H9 (cell line): ENCODE measurements at regions not wholly inside any gene's neighbourhood (a gene's known extent, or its start where the extent isn't known, plus 50 kb on each side); places are given as distances from the start of the nearest gene placed in this dataset.

Experiments used
- DNase-seq: peaks from one replicate; pipeline ENCODE4 v3.0.0-alpha.2; 2017
- H2AFZ ChIP-seq: one replicate; pipeline ENCODE4 v1.6.1; 2013; ENCODE audit warnings: mild to moderate bottlenecking, low read length, control low read depth, moderate library complexity
- H2AK5ac ChIP-seq: 2 replicates; pipeline ENCODE4 v1.6.1; 2013; ENCODE audit warnings: low read length, control low read depth, mixed read lengths; ENCODE audit not compliant: insufficient read length
- H2BK120ac ChIP-seq: one replicate; pipeline ENCODE4 v1.6.1; 2013; ENCODE audit warnings: low read depth, mild to moderate bottlenecking, low read length, control low read depth, inconsistent platforms; ENCODE audit not compliant: poor library complexity, severe bottlenecking
- H2BK12ac ChIP-seq: 2 replicates; pipeline ENCODE4 v1.6.1; 2013; ENCODE audit warnings: low read length, control low read depth, mixed read lengths, low read depth; ENCODE audit not compliant: insufficient read length
- H2BK15ac ChIP-seq: 2 replicates; pipeline ENCODE4 v1.6.1; 2013; ENCODE audit warnings: low read depth, low read length, control low read depth
- H2BK20ac ChIP-seq: one replicate; pipeline ENCODE4 v1.6.1; 2013; ENCODE audit warnings: low read depth, mild to moderate bottlenecking, low read length, control low read depth, inconsistent platforms; ENCODE audit not compliant: poor library complexity, severe bottlenecking
- H2BK5ac ChIP-seq: 2 replicates; pipeline ENCODE4 v1.6.1; 2013; ENCODE audit warnings: low read length, control low read depth, mixed read lengths; ENCODE audit not compliant: insufficient read length
- H3K14ac ChIP-seq: 2 replicates; pipeline ENCODE4 v1.6.1; 2013; ENCODE audit warnings: low read length, control low read depth; ENCODE audit not compliant: insufficient read depth
- H3K18ac ChIP-seq: 2 replicates; pipeline ENCODE4 v1.6.1; 2013; ENCODE audit warnings: low read depth, mild to moderate bottlenecking, mixed read lengths, low read length, control low read depth; ENCODE audit not compliant: insufficient read length
- H3K23ac ChIP-seq: 2 replicates; pipeline ENCODE4 v1.6.1; 2013; ENCODE audit warnings: low read length, control low read depth, mixed read lengths, low read depth; ENCODE audit not compliant: insufficient read length
- H3K23me2 ChIP-seq: 2 replicates; pipeline ENCODE4 v1.6.1; 2013; ENCODE audit warnings: low read depth, mild to moderate bottlenecking, mixed read lengths, low read length, control low read depth; ENCODE audit not compliant: insufficient read length, poor library complexity, severe bottlenecking
- H3K27ac ChIP-seq: 2 replicates; pipeline ENCODE4 v1.5.1; 2013; ENCODE audit warnings: low read length, control low read depth, mixed read lengths, low read depth; ENCODE audit not compliant: insufficient read length
- H3K27me3 ChIP-seq: 2 replicates; pipeline ENCODE4 v1.6.1; 2013; ENCODE audit warnings: low read length, control low read depth, inconsistent platforms; ENCODE audit not compliant: insufficient read depth
- H3K4ac ChIP-seq: 2 replicates; pipeline ENCODE4 v1.6.1; 2013; ENCODE audit warnings: low read depth, mild to moderate bottlenecking, control low read depth, inconsistent platforms, low read length, moderate library complexity
- H3K4me1 ChIP-seq: 2 replicates; pipeline ENCODE4 v1.6.1; 2013; ENCODE audit warnings: low read length, control low read depth, inconsistent platforms; ENCODE audit not compliant: insufficient read depth
- H3K4me2 ChIP-seq: 2 replicates; pipeline ENCODE4 v1.6.1; 2013; ENCODE audit warnings: low read length, control low read depth, mixed read lengths; ENCODE audit not compliant: insufficient read length, insufficient read depth
- H3K56ac ChIP-seq: 2 replicates; pipeline ENCODE4 v1.6.1; 2013; ENCODE audit warnings: low read depth, mild to moderate bottlenecking, mixed read lengths, low read length, control low read depth; ENCODE audit not compliant: insufficient read length
- H3K79me1 ChIP-seq: 2 replicates; pipeline ENCODE4 v1.6.1; 2013; ENCODE audit warnings: low read depth, mild to moderate bottlenecking, moderate library complexity, low read length, control low read depth, inconsistent platforms; ENCODE audit not compliant: insufficient read depth, poor library complexity, severe bottlenecking
- H3K79me2 ChIP-seq: 2 replicates; pipeline ENCODE4 v1.6.1; 2013; ENCODE audit warnings: low read length, control low read depth, inconsistent platforms; ENCODE audit not compliant: insufficient read depth
- H3K9ac ChIP-seq: 2 replicates; pipeline ENCODE4 v1.6.1; 2013; ENCODE audit warnings: low read length, control low read depth, mixed read lengths; ENCODE audit not compliant: insufficient read length; ENCODE audit errors: extremely low read depth
- H3K9me3 ChIP-seq: one replicate; pipeline ENCODE4 v1.6.1; 2013; ENCODE audit warnings: low read depth, low read length, inconsistent platforms; ENCODE audit not compliant: control insufficient read depth
- H3T11ph ChIP-seq: one replicate; pipeline ENCODE4 v1.6.1; 2013; ENCODE audit warnings: mild to moderate bottlenecking, low read length, control low read depth, inconsistent platforms
- H4K20me1 ChIP-seq: one replicate; pipeline ENCODE4 v1.6.1; 2013; ENCODE audit not compliant: control insufficient read depth, insufficient read length, insufficient read depth
- H4K5ac ChIP-seq: 2 replicates; pipeline ENCODE4 v1.6.1; 2013; ENCODE audit warnings: low read depth, mild to moderate bottlenecking, mixed read lengths, low read length, control low read depth; ENCODE audit not compliant: insufficient read length
- H4K8ac ChIP-seq: replicated peaks from 2 replicates; pipeline ENCODE4 v1.6.1; 2013; ENCODE audit warnings: low read length, control low read depth, mixed read lengths, low read depth; ENCODE audit not compliant: insufficient read length
- H4K91ac ChIP-seq: 2 replicates; pipeline ENCODE4 v1.6.1; 2013; ENCODE audit warnings: low read depth, mild to moderate bottlenecking, moderate library complexity, mixed read lengths, low read length, control low read depth; ENCODE audit not compliant: insufficient read length
- H3K27ac Mint-ChIP-seq, 3 experiments: 2 replicates in 2 of 3; 3 replicates in 1 of 3; pipeline ENCODE4 v1.8.0; 2020 to 2021; ENCODE audit warnings: mixed read lengths in 3 of 3, mild to moderate bottlenecking in 1 of 3, moderate library complexity in 1 of 3
- H3K27me3 Mint-ChIP-seq: 2 replicates; pipeline ENCODE4 v1.8.0; 2021; ENCODE audit warnings: low read depth, mild to moderate bottlenecking, moderate library complexity, mixed read lengths
- H3K36me3 Mint-ChIP-seq, 3 experiments: 2 replicates in 2 of 3; 3 replicates in 1 of 3; pipeline ENCODE4 v1.8.0; 2020 to 2021; ENCODE audit warnings: low read depth in 3 of 3, mixed read lengths in 3 of 3; ENCODE audit not compliant: insufficient read depth in 1 of 3
- H3K4me1 Mint-ChIP-seq, 2 experiments: 2 replicates each; pipeline ENCODE4 v1.8.0; 2020; ENCODE audit warnings: mixed read lengths in 2 of 2
- H3K4me3 Mint-ChIP-seq, 2 experiments: 2 replicates in 1 of 2; 3 replicates in 1 of 2; pipeline ENCODE4 v1.8.0; 2020 to 2021; ENCODE audit warnings: mild to moderate bottlenecking in 2 of 2, mixed read lengths in 2 of 2, moderate library complexity in 1 of 2
- H3K9me3 Mint-ChIP-seq, 2 experiments: 2 replicates in 1 of 2; 3 replicates in 1 of 2; pipeline ENCODE4 v1.8.0; 2020; ENCODE audit warnings: mild to moderate bottlenecking in 2 of 2, mixed read lengths in 2 of 2, moderate library complexity in 1 of 2
- CTCF ChIP-seq: fragments of 200-600 bp; sonication (generic); conservative IDR thresholded peaks from 3 replicates; pipeline ENCODE4 v1.8.0; 2021; ENCODE audit warnings: antibody characterized with exemption, mild to moderate bottlenecking
- WGBS: extraction: QIAGEN DNeasy Blood & Tissue Kit; methylation state at CpG from one replicate; pipeline ENCODE4 v1.1.7; 2013; ENCODE audit warnings: missing lambda C conversion rate, low lambda C conversion rate, mixed read lengths; ENCODE audit not compliant: insufficient read length; ENCODE audit errors: extremely low coverage; 5-methylcytosine and 5-hydroxymethylcytosine counted together

GRCh38 chr7:54345746-54346145 is 196.4 kb upstream of the VSTM2A start:
- Mint-ChIP-seq H3K4me1 (0 out of 4 replicates have a peak, but pooled peaks cover 0 to 2% of the 10 kb centered on the region in 2 experiments), H3K27ac (no peak overlapping the region), H3K4me3 (no peak overlapping the region), H3K36me3 (no peaks in the 10 kb centered on the region; a peak in 1 of 7 replicates), H3K9me3 (no peaks in the 10 kb centered on the region), H3K27me3 (no peaks in the 10 kb centered on the region)
- no peak overlapping the region for H3K9ac ChIP-seq
- H3K79me2 ChIP-seq: no peaks in the 10 kb centered on the region
- no peak overlapping the region for H3K4ac ChIP-seq
- H3K27me3 ChIP-seq: no peaks in the 10 kb centered on the region
- H3T11ph ChIP-seq: no peak overlapping the region
- WGBS: no CpG with 5 or more reads among the region's 1 CpG
- peak overlapping the region; percentile 30 for H3K18ac ChIP-seq
- H2BK20ac ChIP-seq: no peak overlapping the region
- H3K4me2 ChIP-seq: no peak overlapping the region
- DNase-seq: no peak
- H2BK15ac ChIP-seq: no peak overlapping the region
- no peaks in the 10 kb centered on the region for H3K4me1 ChIP-seq
- H2BK12ac ChIP-seq: no peak overlapping the region
- H4K91ac ChIP-seq: no peak overlapping the region
- no peak overlapping the region for H3K14ac ChIP-seq
- H4K20me1 ChIP-seq: no peaks in the 10 kb centered on the region
- H3K56ac ChIP-seq: no peak overlapping the region
- no peaks in the 10 kb centered on the region for H3K79me1 ChIP-seq
- peaks cover 2% of the 10 kb centered on the region for H3K23me2 ChIP-seq
- no peak overlapping the region for H2AK5ac ChIP-seq
- H3K27ac ChIP-seq: no peak overlapping the region
- H4K5ac ChIP-seq: no peak overlapping the region
- H3K23ac ChIP-seq: no peak overlapping the region
- no peaks in the 10 kb centered on the region for H3K9me3 ChIP-seq
- H4K8ac ChIP-seq: no peak overlapping the region
- no peak for TF ChIP-seq CTCF
- no peak overlapping the region for H2BK120ac ChIP-seq
- H2BK5ac ChIP-seq: no peak overlapping the region
- H2AFZ ChIP-seq: no peak overlapping the region
